ENCODE measurements at regions not wholly inside any gene's neighbourhood (a gene's known extent, or its start where the extent isn't known, plus 50 kb on each side); places are given as distances from the start of the nearest gene placed in this dataset.

- TF ChIP-seq CTCF (IDR thresholded peaks at IDR 0.05), result no peak
- TF ChIP-seq POLR2A (IDR thresholded peaks at IDR 0.05), result no peak
- TF ChIP-seq POLR2AphosphoS5 (IDR thresholded peaks at IDR 0.05; ENCODE audit: insufficient read depth in 1 of 2, low read depth in 1 of 2), result no peak
These were observed 589.8 kb downstream of the PLCL1 start for GRCh38 chr2:198394208-198394607.
